ENCODE measurements at regions not wholly inside any gene's neighbourhood (a gene's known extent, or its start where the extent isn't known, plus 50 kb on each side); places are given as distances from the start of the nearest gene placed in this dataset.

DNA sequence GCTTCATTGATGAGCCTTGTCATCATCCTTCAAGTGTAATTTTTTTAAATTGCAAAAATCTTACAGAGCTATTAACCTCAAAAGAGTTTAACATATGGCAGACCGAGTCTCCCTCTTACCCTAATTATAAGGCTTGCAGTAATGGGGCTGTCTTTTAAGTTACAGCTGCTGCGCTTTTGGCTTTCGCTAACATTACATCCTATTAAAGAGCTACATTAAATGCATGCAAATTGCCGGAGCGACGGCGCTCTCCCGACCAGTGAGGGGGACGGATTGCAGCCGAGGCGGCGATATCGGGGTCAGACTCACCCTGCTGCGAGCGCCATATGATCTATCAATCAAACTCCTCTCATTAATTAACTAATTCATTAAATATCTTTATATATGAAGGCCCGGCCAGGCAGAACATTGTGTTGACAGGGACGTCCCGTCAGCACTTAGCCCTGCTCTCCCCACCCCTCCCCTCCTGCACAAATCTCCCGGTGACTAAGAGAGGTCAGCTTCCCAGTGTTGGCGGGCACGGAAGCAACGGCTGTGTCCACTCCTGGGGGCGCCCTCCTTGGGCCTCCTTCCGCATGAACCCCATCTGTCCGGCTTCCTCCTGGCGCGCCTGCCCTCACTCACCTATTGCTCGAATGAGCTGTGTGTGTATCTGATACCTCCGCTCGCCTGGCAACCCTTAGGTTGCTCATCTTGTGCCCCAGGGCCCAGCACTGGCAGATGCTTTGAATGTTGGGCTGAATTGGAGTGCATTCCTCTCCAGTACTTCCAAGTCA lies 156.0 kb upstream of the CADM1 start:
- H3K36me3 ChIP-seq (ENCODE audit: insufficient read depth, low read length): no peaks in the 10 kb centered on the region
- H3K4me2 ChIP-seq (ENCODE audit: low read length): no peak overlapping the region
- no peaks in the 10 kb centered on the region for H3K79me2 ChIP-seq (ENCODE audit: insufficient read depth, low read length)
- no peaks in the 10 kb centered on the region for H3K9me2 ChIP-seq (ENCODE audit: low read depth, low read length)
- H3F3A ChIP-seq (ENCODE audit: insufficient read depth, low read length): no peaks in the 10 kb centered on the region
- H3K27ac ChIP-seq (ENCODE audit: low read depth, low read length, poor library complexity, severe bottlenecking): no peak overlapping the region
- TF ChIP-seq, protein P1, sequence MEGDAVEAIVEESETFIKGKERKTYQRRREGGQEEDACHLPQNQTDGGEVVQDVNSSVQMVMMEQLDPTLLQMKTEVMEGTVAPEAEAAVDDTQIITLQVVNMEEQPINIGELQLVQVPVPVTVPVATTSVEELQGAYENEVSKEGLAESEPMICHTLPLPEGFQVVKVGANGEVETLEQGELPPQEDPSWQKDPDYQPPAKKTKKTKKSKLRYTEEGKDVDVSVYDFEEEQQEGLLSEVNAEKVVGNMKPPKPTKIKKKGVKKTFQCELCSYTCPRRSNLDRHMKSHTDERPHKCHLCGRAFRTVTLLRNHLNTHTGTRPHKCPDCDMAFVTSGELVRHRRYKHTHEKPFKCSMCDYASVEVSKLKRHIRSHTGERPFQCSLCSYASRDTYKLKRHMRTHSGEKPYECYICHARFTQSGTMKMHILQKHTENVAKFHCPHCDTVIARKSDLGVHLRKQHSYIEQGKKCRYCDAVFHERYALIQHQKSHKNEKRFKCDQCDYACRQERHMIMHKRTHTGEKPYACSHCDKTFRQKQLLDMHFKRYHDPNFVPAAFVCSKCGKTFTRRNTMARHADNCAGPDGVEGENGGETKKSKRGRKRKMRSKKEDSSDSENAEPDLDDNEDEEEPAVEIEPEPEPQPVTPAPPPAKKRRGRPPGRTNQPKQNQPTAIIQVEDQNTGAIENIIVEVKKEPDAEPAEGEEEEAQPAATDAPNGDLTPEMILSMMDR (IDR thresholded peaks at IDR 0.05; ENCODE audit: low read length): no peak
- no peak for TF ChIP-seq EZH2 (IDR thresholded peaks at IDR 0.05; ENCODE audit: borderline replicate concordance, low read length)
- H2AFZ ChIP-seq (ENCODE audit: low read length): no peak overlapping the region
- H3K9me3 ChIP-seq (ENCODE audit: low read length): no peaks in the 10 kb centered on the region
- H3K27me3 ChIP-seq (ENCODE audit: insufficient read depth, low read length): no peaks in the 10 kb centered on the region
- no peaks in the 10 kb centered on the region for H3K4me1 ChIP-seq (ENCODE audit: insufficient read depth, low read length, severe bottlenecking)
- H3K4me3 ChIP-seq (ENCODE audit: low read depth, low read length, poor library complexity, severe bottlenecking): no peak overlapping the region
- no peaks in the 10 kb centered on the region for H4K20me1 ChIP-seq (ENCODE audit: insufficient read depth, low read length)
- no peak overlapping the region for H3K9ac ChIP-seq (ENCODE audit: low read length)

DNA sequence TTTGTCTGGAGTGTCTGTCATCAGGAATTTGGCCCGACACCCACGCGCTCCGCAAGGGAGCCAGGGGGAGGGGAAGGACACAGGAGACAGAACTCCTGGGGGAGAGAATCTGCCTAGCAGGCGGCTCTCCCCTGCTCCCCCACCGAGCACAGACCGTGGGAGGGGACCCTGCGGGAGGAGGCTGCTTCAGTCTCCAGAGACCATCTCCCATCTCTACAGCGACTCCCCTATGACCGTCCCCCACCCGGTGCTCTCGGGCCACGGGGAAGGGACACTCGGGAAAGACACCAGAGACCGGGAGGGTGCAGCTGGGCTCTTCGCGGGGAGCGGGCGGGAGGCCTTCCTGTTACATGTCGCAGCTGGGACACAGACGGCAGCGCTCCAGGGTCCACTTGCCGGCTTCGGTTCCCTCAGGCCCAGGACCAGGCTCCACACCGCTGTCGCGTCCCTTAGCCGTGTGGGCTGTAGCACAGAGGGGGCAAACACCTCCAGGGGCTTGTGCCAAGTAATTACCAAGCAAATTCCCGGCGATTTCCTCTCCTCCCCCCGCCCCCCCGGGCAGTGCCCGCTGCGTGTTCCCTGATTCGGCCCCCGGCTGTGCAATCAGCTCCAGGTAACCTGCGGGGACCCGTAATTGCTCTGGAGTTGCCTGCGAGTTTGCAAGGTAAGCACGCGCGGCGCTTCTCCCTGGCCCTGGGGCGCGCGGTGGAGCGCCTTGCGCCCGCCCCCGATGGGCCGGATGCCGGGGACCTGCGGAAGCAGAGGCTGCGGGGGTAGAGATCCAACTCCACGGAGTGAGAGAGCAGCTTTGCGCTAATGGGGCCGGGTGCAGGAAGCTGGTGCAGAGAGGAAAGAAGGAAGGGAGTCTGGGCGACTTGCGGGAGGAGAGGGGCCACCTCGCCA lies 155.1 kb upstream of the CADM1 start:
- Histone ChIP-seq H3F3A (ENCODE audit: insufficient read depth, low read length) (no peaks in the 10 kb centered on the region), H3K9ac (ENCODE audit: low read length) (no peak overlapping the region), H4K20me1 (ENCODE audit: insufficient read depth, low read length) (no peaks in the 10 kb centered on the region), H3K27ac (ENCODE audit: low read depth, low read length, poor library complexity, severe bottlenecking) (no peak overlapping the region), H2AFZ (ENCODE audit: low read length) (no peak overlapping the region), H3K4me1 (ENCODE audit: insufficient read depth, low read length, severe bottlenecking) (no peaks in the 10 kb centered on the region), H3K9me2 (ENCODE audit: low read depth, low read length) (no peaks in the 10 kb centered on the region), H3K4me3 (ENCODE audit: low read depth, low read length, poor library complexity, severe bottlenecking) (no peak overlapping the region), H3K27me3 (ENCODE audit: insufficient read depth, low read length) (no peaks in the 10 kb centered on the region), H3K9me3 (ENCODE audit: low read length) (no peaks in the 10 kb centered on the region), H3K36me3 (ENCODE audit: insufficient read depth, low read length) (no peaks in the 10 kb centered on the region), H3K79me2 (ENCODE audit: insufficient read depth, low read length) (no peaks in the 10 kb centered on the region), H3K4me2 (ENCODE audit: low read length) (no peak overlapping the region)
- TF ChIP-seq, protein P1 (IDR thresholded peaks at IDR 0.05; ENCODE audit: low read length): no peak
- no peak for TF ChIP-seq EZH2 (IDR thresholded peaks at IDR 0.05; ENCODE audit: borderline replicate concordance, low read length)

DNA sequence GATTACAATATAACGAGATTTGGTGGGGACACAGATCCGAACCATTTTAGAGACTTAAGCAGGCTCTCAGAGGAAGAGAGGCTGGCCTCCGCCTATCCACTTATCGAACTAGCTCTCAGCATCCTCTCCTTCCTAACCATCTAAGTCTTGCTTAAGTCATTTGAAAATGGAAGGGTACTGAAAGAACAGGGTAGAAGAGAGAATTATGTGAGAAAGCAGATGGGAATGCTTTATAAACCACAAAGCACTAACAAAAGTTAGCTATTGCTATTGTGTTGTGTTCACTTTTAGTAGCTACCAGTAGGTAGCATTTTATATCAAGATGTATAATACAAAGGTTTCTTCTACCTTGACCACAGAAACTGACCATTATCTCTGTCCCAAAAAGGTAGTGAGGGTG lies 153.4 kb upstream of the CADM1 start:
- Histone ChIP-seq H4K20me1 (ENCODE audit: insufficient read depth, low read length) (no peaks in the 10 kb centered on the region), H3K9me2 (ENCODE audit: low read depth, low read length) (no peaks in the 10 kb centered on the region), H3K4me1 (ENCODE audit: insufficient read depth, low read length, severe bottlenecking) (no peaks in the 10 kb centered on the region), H2AFZ (ENCODE audit: low read length) (no peak overlapping the region), H3K27ac (ENCODE audit: low read depth, low read length, poor library complexity, severe bottlenecking) (no peak overlapping the region), H3K36me3 (ENCODE audit: insufficient read depth, low read length) (no peaks in the 10 kb centered on the region), H3K9me3 (ENCODE audit: low read length) (no peaks in the 10 kb centered on the region), H3K4me3 (ENCODE audit: low read depth, low read length, poor library complexity, severe bottlenecking) (no peak overlapping the region), H3K27me3 (ENCODE audit: insufficient read depth, low read length) (0 out of 2 replicates have a peak, but pooled peaks cover 4% of the 10 kb centered on the region), H3K79me2 (ENCODE audit: insufficient read depth, low read length) (no peaks in the 10 kb centered on the region), H3K4me2 (ENCODE audit: low read length) (no peak overlapping the region), H3F3A (ENCODE audit: insufficient read depth, low read length) (no peaks in the 10 kb centered on the region), H3K9ac (ENCODE audit: low read length) (no peak overlapping the region)
- TF ChIP-seq EZH2 (IDR thresholded peaks at IDR 0.05; ENCODE audit: borderline replicate concordance, low read length): no peak
- TF ChIP-seq, protein P1 (IDR thresholded peaks at IDR 0.05; ENCODE audit: low read length): no peak

Measured in OCI-LY1 (cell line).